Heart right ventricle (tissue), 16 donors: ENCODE measurements at regions not wholly inside any gene's neighbourhood (a gene's known extent, or its start where the extent isn't known, plus 50 kb on each side); places are given as distances from the start of the nearest gene placed in this dataset.

Source experiments
- ATAC-seq, 8 donors: fragments of 200-7000 bp; cut with Tn5 transposase; one replicate each; pipeline ENCODE4 v1.9.1; 2020; ENCODE audit warnings: mild to moderate bottlenecking in 8 of 8, moderate library complexity in 8 of 8, moderate number of reproducible peaks in 1 of 8
- DNase-seq, 2 donors: peaks; one replicate each; pipeline ENCODE4 v3.0.0-alpha.2; 2020
- H3K27ac ChIP-seq, 10 donors: fragments of 200-600 bp; sonication (generic) in 2 of 10; one replicate each; pipeline versions ENCODE4 v1.5.0 to v1.8.0; 2020 to 2022; ENCODE audit warnings: mild to moderate bottlenecking in 3 of 10
- H3K27me3 ChIP-seq, 7 donors: fragments of 200-600 bp; one replicate each; pipeline ENCODE4 v1.8.0; 2021 to 2022; ENCODE audit warnings: mild to moderate bottlenecking in 2 of 7
- H3K36me3 ChIP-seq, 9 donors: fragments of 200-600 bp; sonication (generic) in 1 of 9; one replicate each; pipeline versions ENCODE4 v1.5.0 to v1.8.0; 2020 to 2022; ENCODE audit warnings: mild to moderate bottlenecking in 2 of 9
- H3K4me1 ChIP-seq, 9 donors: fragments of 200-600 bp; sonication (generic) in 1 of 9; one replicate each; pipeline versions ENCODE4 v1.5.0 to v1.8.0; 2020 to 2022; ENCODE audit warnings: mild to moderate bottlenecking in 4 of 9
- H3K4me3 ChIP-seq, 10 donors: fragments of 200-600 bp; sonication (generic) in 2 of 10; one replicate each; pipeline versions ENCODE4 v1.5.0 to v1.8.0; 2020 to 2022; ENCODE audit warnings: mild to moderate bottlenecking in 7 of 10, moderate library complexity in 2 of 10
- H3K9me3 ChIP-seq, 11 donors: fragments of 200-600 bp in 10 of 11; sonication (generic) in 2 of 11; one replicate each; pipeline versions ENCODE4 v1.5.0 to v1.8.0; 2013 to 2022; ENCODE audit warnings: mild to moderate bottlenecking in 2 of 11, control low read depth in 1 of 11, moderate library complexity in 1 of 11
- WGBS, 2 donors: extraction: QIAGEN DNeasy Blood & Tissue Kit; methylation state at CpG; one replicate each; pipeline ENCODE4 v1.1.7; 2013; ENCODE audit warnings: inconsistent platforms in 1 of 2; 5-methylcytosine and 5-hydroxymethylcytosine counted together
- intact Hi-C, 10 donors: fragments of 100-400 bp; cut with DNase I; formaldehyde crosslinking; loops; one replicate each; pipeline versions ENCODE4 v1.11.1 to v1.14.2; 2022
- TF ChIP-seq, protein P1 (sequence below), 9 donors: fragments of 200-600 bp; sonication (generic) in 2 of 9; IDR thresholded peaks; one replicate each; pipeline versions ENCODE4 v1.5.0 to v1.8.0; 2021 to 2022; ENCODE audit warnings: antibody characterized with exemption in 9 of 9, mild to moderate bottlenecking in 5 of 9, moderate library complexity in 1 of 9
- donor health status: Arrhythmogenic right ventricular cardiomyopathy.
- donor health status: ischemic (EF 13 %, LVEDD 7.1; RV severe dilation, severe dysfunction).
- donor health status: healthy with polysubstance abuse.
- donor health status: DM: no; HTN: yes; CAD: no.
- donor health status: DM: no; HTN: no; CAD: no.
- donor health status: ischemic (EF 25% LVEDD 6.9; RV normal size, moderate dysfunction).
- donor health status: ischemic (EF 25% LVEDD 5.7; RV mildly dilated, moderate dysfunction).
- donor health status: healthy.
- donor health status: DM: yes; HTN: yes; CAD: no.
- donor health status: Ischemic cardiomyopathy.
- donor health status: ischemic (EF 35%, LVEDD 5.7; RV mildly dilated, moderate dysfunction).
- donor health status: nonischemic (EF 11% LVEDD 7.7; RV severe dilation, severe dysfunction).
- donor health status: DM: yes; HTN: yes; CAD: no.
- donor health status: PGD.
- donor health status: ischemic (EF 29% LVEDD 5.4; RV normal size, mild dysfunction).
- donor health status: nonischemic (EF 23%, LVEDD 6.1; RV moderate dilation, normal function).

DNA sequence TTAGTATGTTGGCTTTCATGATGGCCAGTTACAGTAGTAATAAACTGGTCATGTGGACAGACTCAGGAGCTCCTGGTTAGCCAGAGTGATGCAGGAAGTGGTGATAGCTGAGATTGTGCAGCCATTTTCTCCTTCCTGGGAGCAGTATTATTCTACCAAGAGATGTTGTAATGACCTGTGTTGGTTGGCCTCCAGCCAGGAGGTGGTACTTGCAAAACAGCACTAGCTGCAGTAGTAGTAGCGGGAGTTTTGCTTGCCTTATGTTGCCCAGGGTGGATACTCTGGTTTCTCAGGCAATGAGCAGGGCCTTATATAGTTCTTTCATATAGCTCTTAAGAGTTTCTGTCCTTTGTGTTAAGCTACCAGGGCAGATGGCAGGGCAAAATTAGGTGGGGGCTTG lies 998.8 kb downstream of the GLUD2 start:
- TF ChIP-seq, protein P1, sequence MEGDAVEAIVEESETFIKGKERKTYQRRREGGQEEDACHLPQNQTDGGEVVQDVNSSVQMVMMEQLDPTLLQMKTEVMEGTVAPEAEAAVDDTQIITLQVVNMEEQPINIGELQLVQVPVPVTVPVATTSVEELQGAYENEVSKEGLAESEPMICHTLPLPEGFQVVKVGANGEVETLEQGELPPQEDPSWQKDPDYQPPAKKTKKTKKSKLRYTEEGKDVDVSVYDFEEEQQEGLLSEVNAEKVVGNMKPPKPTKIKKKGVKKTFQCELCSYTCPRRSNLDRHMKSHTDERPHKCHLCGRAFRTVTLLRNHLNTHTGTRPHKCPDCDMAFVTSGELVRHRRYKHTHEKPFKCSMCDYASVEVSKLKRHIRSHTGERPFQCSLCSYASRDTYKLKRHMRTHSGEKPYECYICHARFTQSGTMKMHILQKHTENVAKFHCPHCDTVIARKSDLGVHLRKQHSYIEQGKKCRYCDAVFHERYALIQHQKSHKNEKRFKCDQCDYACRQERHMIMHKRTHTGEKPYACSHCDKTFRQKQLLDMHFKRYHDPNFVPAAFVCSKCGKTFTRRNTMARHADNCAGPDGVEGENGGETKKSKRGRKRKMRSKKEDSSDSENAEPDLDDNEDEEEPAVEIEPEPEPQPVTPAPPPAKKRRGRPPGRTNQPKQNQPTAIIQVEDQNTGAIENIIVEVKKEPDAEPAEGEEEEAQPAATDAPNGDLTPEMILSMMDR (IDR thresholded peaks at IDR 0.05), result no peak
- Histone ChIP-seq H3K4me3 (no peak overlapping the region), H3K4me1 (no peaks in the 10 kb centered on the region), H3K9me3 (no peaks in the 10 kb centered on the region), H3K27me3 (no peaks in the 10 kb centered on the region), H3K27ac (no peak overlapping the region), H3K36me3 (no peaks in the 10 kb centered on the region)
- no peak for DNase-seq
- 67 to 76% methylated on average over 1 of the region's 1 CpG for WGBS, 2 donors
- ATAC-seq, result no peak
- intact Hi-C loops, result no loop called here

DNA sequence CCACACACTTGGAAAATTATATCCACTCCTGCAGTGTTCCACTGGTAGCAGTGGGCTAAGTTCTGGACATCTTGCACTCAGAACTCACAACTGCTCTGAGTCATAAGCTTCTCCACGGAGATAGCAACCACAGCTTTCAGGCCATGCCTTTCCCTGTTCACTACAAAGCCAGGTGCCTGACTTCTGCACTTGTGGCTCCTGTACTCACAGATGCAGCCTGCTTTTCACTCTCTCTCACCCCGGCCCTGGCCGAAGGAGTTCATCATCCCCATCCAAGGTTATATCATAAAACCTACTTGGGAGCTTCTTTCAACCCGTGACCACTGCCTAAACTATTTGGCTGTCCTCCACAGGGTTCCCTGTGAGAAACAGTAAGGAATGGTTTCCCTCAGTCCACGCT lies 999.4 kb downstream of the GLUD2 start:
- 71 to 76% methylated on average over 5 of the region's 5 CpGs for WGBS, 2 donors
- H3K27ac ChIP-seq, result no peak overlapping the region
- no peak overlapping the region for H3K4me3 ChIP-seq
- TF ChIP-seq, protein P1 (IDR thresholded peaks at IDR 0.05), result no peak
- no peak for DNase-seq
- ATAC-seq, result no peak
- no peaks in the 10 kb centered on the region for H3K36me3 ChIP-seq
- intact Hi-C loops, result no loop called here
- no peaks in the 10 kb centered on the region for H3K9me3 ChIP-seq
- no peaks in the 10 kb centered on the region for H3K27me3 ChIP-seq
- H3K4me1 ChIP-seq, result no peaks in the 10 kb centered on the region

DNA sequence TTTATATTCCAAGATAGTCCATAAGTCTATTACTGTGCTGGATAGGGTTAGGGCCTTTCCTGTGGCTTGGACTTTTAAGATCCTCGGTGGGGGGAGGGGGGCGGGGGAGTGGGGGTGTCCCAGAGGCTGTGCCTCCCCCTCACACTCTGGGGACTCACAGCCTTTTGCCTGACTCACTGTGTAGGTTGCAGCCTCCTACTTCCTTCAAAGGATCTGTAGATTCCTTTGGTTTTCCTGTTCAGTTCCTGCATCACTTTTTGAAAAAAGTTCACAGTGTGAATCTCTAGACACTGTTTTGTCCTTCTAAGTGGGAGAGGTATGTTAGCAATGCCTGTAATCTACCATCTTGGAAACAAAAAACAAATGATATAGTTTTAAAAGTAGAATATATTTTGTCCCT lies 999.9 kb downstream of the GLUD2 start:
- ATAC-seq, result no peak
- no peaks in the 10 kb centered on the region for H3K4me1 ChIP-seq
- H3K27ac ChIP-seq, result no peak overlapping the region
- no peaks in the 10 kb centered on the region for H3K27me3 ChIP-seq
- H3K9me3 ChIP-seq, result no peaks in the 10 kb centered on the region
- H3K4me3 ChIP-seq, result no peak overlapping the region
- H3K36me3 ChIP-seq, result no peaks in the 10 kb centered on the region
- intact Hi-C loops, result no loop called here
- WGBS, 2 donors, result 50 to 52% methylated on average over 2 of the region's 2 CpGs
- DNase-seq, result no peak
- TF ChIP-seq, protein P1 (IDR thresholded peaks at IDR 0.05), result no peak

DNA sequence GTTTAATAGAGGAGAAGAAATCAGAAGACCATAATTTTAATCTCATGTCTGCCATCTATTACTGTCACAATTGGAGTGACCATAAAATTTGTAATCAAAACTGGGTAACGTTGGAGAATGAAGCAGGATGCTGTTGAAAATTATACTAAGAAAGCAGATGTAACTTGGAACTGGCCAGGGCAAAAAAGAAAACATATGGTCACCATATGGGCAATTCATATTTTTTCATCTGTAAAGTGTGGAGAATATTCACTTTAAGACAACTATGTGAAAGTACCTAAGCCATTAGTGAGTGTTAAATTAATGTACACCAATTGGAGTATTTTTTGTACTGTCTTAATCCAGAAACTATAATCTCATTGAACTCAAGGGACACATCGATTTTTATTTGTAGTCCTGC lies 1008.0 kb downstream of the GLUD2 start:
- H3K36me3 ChIP-seq, result no peaks in the 10 kb centered on the region
- DNase-seq (no peak), ATAC-seq (no peak)
- H3K9me3 ChIP-seq, result no peaks in the 10 kb centered on the region
- no peaks in the 10 kb centered on the region for H3K4me1 ChIP-seq
- 66 to 67% methylated on average over 2 of the region's 2 CpGs for WGBS, 2 donors
- H3K27me3 ChIP-seq, result no peaks in the 10 kb centered on the region
- intact Hi-C loops, result no loop called here
- no peak overlapping the region for H3K27ac ChIP-seq
- TF ChIP-seq, protein P1 (IDR thresholded peaks at IDR 0.05), result no peak
- H3K4me3 ChIP-seq, result no peak overlapping the region
